ENCODE measurements at regions not wholly inside any gene's neighbourhood (a gene's known extent, or its start where the extent isn't known, plus 50 kb on each side); places are given as distances from the start of the nearest gene placed in this dataset.

GRCh38 chr4:117801756-117802155 is 232.5 kb upstream of the NDST3 start:
- H3K4me1 ChIP-seq (ENCODE audit: control insufficient read depth in 1 of 2, insufficient read depth in 2 of 2, low read length in 2 of 2) = peaks cover 2 to 6% of the 10 kb centered on the region in 2 experiments; a peak in 3 of 4 replicates
- no peak overlapping the region for H3K27ac ChIP-seq (ENCODE audit: low read depth, low read length)
- DNase-seq (ENCODE audit: low read depth, low spot score) = no peak
- no peak overlapping the region for H3K4me2 ChIP-seq (ENCODE audit: low read length)
- ChIA-PET CTCF (no interaction called here), RAD21 (ENCODE audit: low non-redundant PET in 1 of 2, low total read pairs in 2 of 2, uncharacterized antibody in 2 of 2, unreplicated experiment in 2 of 2) (no interaction called here), POLR2A (no interaction called here)
- H3K9me2 ChIP-seq (ENCODE audit: insufficient read depth) = no peaks in the 10 kb centered on the region
- no peak for TF ChIP-seq POLR2AphosphoS5 (IDR thresholded peaks at IDR 0.05; ENCODE audit: low read depth, low read length)
- TF ChIP-seq, protein P1, sequence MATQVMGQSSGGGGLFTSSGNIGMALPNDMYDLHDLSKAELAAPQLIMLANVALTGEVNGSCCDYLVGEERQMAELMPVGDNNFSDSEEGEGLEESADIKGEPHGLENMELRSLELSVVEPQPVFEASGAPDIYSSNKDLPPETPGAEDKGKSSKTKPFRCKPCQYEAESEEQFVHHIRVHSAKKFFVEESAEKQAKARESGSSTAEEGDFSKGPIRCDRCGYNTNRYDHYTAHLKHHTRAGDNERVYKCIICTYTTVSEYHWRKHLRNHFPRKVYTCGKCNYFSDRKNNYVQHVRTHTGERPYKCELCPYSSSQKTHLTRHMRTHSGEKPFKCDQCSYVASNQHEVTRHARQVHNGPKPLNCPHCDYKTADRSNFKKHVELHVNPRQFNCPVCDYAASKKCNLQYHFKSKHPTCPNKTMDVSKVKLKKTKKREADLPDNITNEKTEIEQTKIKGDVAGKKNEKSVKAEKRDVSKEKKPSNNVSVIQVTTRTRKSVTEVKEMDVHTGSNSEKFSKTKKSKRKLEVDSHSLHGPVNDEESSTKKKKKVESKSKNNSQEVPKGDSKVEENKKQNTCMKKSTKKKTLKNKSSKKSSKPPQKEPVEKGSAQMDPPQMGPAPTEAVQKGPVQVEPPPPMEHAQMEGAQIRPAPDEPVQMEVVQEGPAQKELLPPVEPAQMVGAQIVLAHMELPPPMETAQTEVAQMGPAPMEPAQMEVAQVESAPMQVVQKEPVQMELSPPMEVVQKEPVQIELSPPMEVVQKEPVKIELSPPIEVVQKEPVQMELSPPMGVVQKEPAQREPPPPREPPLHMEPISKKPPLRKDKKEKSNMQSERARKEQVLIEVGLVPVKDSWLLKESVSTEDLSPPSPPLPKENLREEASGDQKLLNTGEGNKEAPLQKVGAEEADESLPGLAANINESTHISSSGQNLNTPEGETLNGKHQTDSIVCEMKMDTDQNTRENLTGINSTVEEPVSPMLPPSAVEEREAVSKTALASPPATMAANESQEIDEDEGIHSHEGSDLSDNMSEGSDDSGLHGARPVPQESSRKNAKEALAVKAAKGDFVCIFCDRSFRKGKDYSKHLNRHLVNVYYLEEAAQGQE (IDR thresholded peaks at IDR 0.05; ENCODE audit: low read depth) = no peak
- TF ChIP-seq SP1 (IDR thresholded peaks at IDR 0.05; ENCODE audit: low read depth) = no peak
- TF ChIP-seq CTCF (IDR thresholded peaks at IDR 0.05 in 2 of 3, conservative IDR thresholded peaks at IDR 0.05 in 1 of 3; ENCODE audit: borderline replicate concordance in 1 of 3, insufficient read depth in 1 of 3, low read depth in 2 of 3, low read length in 2 of 3) = no peak
- no peak for TF ChIP-seq EZH2 (IDR thresholded peaks at IDR 0.05)
- H3K79me2 ChIP-seq (ENCODE audit: insufficient read depth, low read length) = no peaks in the 10 kb centered on the region
- H2AFZ ChIP-seq (ENCODE audit: low read depth, low read length, poor library complexity, severe bottlenecking) = no peak overlapping the region
- no peak overlapping the region for H3K9ac ChIP-seq (ENCODE audit: low read length)
- no peak for ATAC-seq
- intact Hi-C loops (cut with micrococcal nuclease) = no loop called here
- no peaks in the 10 kb centered on the region for H4K20me1 ChIP-seq (ENCODE audit: insufficient read depth)
- BruUV-seq (replicated peaks) = no TSS peak
- no peak overlapping the region for H3K4me3 ChIP-seq (replicated peaks in 1 of 2; ENCODE audit: low read depth in 1 of 2, low read length in 2 of 2)
- no peaks in the 10 kb centered on the region for H3K9me3 ChIP-seq (ENCODE audit: control insufficient read depth in 1 of 2, insufficient read depth in 1 of 2, low read depth in 1 of 2, low read length in 2 of 2)
- H3K36me3 ChIP-seq (ENCODE audit: control insufficient read depth in 1 of 2, insufficient read depth in 2 of 2, low read length in 2 of 2) = no peaks in the 10 kb centered on the region
- no peaks in the 10 kb centered on the region for H3K27me3 ChIP-seq (ENCODE audit: insufficient read depth, low read length)

Measured in HCT116 (cell line).